Calu3 (cell line): ENCODE measurements at regions not wholly inside any gene's neighbourhood (a gene's known extent, or its start where the extent isn't known, plus 50 kb on each side); places are given as distances from the start of the nearest gene placed in this dataset.

Experiments used
- BruUV-seq: library from RNA; stranded (reverse); fragments of 400-500 nt; replicated peaks from 2 replicates; lab custom pipeline; 2021; lab: Mats Ljungman, UMichigan
- CTCF ChIA-PET: fragments of 300-600 bp; sonication (Branson Sonifier 250); formaldehyde crosslinking; loops from one replicate; lab custom pipeline; 2022; ENCODE audit warnings: antibody characterized with exemption; lab: Charles Lee
- DNase-seq: peaks from one replicate; pipeline ENCODE4 v3.0.0; 2022
- H3K27ac Mint-ChIP-seq: one replicate; pipeline ENCODE4 v1.8.0; 2022; ENCODE audit warnings: mixed read lengths; ENCODE audit not compliant: unreplicated experiment
- H3K27me3 Mint-ChIP-seq: one replicate; pipeline ENCODE4 v1.8.0; 2022; ENCODE audit warnings: mixed read lengths; ENCODE audit not compliant: unreplicated experiment
- H3K36me3 Mint-ChIP-seq: one replicate; pipeline ENCODE4 v1.8.0; 2022; ENCODE audit warnings: mild to moderate bottlenecking, moderate library complexity, mixed read lengths; ENCODE audit not compliant: insufficient read depth, unreplicated experiment
- H3K4me1 Mint-ChIP-seq: one replicate; pipeline ENCODE4 v1.8.0; 2022; ENCODE audit warnings: mild to moderate bottlenecking, low read depth, mixed read lengths; ENCODE audit not compliant: unreplicated experiment
- H3K4me3 Mint-ChIP-seq: one replicate; pipeline ENCODE4 v1.8.0; 2022; ENCODE audit warnings: mild to moderate bottlenecking, low read depth, moderate library complexity, mixed read lengths; ENCODE audit not compliant: unreplicated experiment
- H3K9me3 Mint-ChIP-seq: one replicate; pipeline ENCODE4 v1.8.0; 2022; ENCODE audit warnings: low read depth, mixed read lengths; ENCODE audit not compliant: unreplicated experiment
- CTCF ChIP-seq: fragments of 200-600 bp; IDR thresholded peaks from one replicate; pipeline ENCODE4 v1.8.0; 2022; ENCODE audit warnings: antibody characterized with exemption; ENCODE audit not compliant: unreplicated experiment
- intact Hi-C: fragments of 100-400 bp; cut with micrococcal nuclease; formaldehyde crosslinking; loops from one replicate; pipeline ENCODE4 v1.10.0; 2022; ENCODE audit not compliant: unreplicated experiment

GRCh38 chr17:45688820-45689219, 95.3 kb upstream of the CRHR1 start:
- CTCF ChIA-PET: interaction anchor here (0.8 kb wide), 1 partner anchor 49 kb away, joined by 3 read pairs; no protein-coding TSS in a partner anchor
- BruUV-seq: no TSS peak
- Mint-ChIP-seq H3K27ac (no peak overlapping the region), H3K9me3 (no peaks in the 10 kb centered on the region), H3K27me3 (peaks cover 84% of the 10 kb centered on the region), H3K4me3 (no peak overlapping the region), H3K4me1 (no peaks in the 10 kb centered on the region), H3K36me3 (no peaks in the 10 kb centered on the region)
- DNase-seq: no peak
- intact Hi-C loops: no loop called here
- TF ChIP-seq CTCF: no peak

- H3K27ac Mint-ChIP-seq: no peak overlapping the region
- TF ChIP-seq CTCF: no peak
- H3K36me3 Mint-ChIP-seq: no peaks in the 10 kb centered on the region
- no peaks in the 10 kb centered on the region for H3K9me3 Mint-ChIP-seq
- no peaks in the 10 kb centered on the region for H3K4me1 Mint-ChIP-seq
- H3K4me3 Mint-ChIP-seq: no peak overlapping the region
- peaks cover 90% of the 10 kb centered on the region for H3K27me3 Mint-ChIP-seq
- intact Hi-C loops: no loop called here
- CTCF ChIA-PET: interaction anchor here (0.8 kb wide), 1 partner anchor 49 kb away, joined by 3 read pairs; no protein-coding TSS in a partner anchor
- BruUV-seq: no TSS peak
- DNase-seq: no peak
Observed at GRCh38 chr17:45689451-45689850, 94.7 kb upstream of the CRHR1 start.

DNA sequence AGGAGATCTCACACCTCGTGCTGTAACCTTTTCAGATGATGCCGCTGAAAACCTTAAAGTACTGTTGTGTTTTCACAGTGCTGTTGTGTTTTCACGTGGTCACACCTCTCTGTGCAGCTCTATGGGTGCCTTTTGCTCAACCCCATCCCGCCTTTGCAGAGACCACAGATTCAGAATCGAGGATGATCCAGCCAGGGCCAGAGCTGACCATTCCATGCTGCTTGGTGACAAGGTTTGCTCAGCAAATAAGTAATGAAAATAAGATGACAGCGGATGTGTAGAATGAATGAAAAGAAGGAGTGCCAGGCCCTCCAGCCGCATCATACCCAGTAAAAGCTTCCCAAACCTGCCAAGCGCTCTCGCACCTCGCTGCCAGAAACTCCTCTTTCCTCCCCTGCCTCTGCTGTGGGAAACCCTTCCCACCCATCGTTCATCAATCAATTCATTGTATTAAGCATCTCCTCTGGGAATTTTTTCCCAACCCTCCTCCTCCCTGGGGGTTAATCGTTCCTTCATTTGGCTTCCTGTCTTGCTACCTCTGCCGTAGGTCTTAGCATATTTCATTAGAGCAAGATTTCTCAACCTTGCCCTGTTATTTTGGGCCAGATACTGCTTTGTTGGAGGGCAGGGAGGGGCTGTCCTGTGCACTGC, 93.4 kb upstream of the CRHR1 start:
- no peak for TF ChIP-seq CTCF
- CTCF ChIA-PET: interaction anchor here (0.6 kb wide), 1 partner anchor 8 kb away, joined by 4 read pairs; no protein-coding TSS in a partner anchor
- H3K4me3 Mint-ChIP-seq: no peak overlapping the region
- H3K4me1 Mint-ChIP-seq: no peaks in the 10 kb centered on the region
- H3K9me3 Mint-ChIP-seq: no peaks in the 10 kb centered on the region
- intact Hi-C loops: no loop called here
- no peak for DNase-seq
- no peak overlapping the region for H3K27ac Mint-ChIP-seq
- BruUV-seq: no TSS peak
- peaks cover 90% of the 10 kb centered on the region for H3K27me3 Mint-ChIP-seq
- H3K36me3 Mint-ChIP-seq: no peaks in the 10 kb centered on the region

GRCh38 chr17:45692661-45693060, 91.5 kb upstream of the CRHR1 start:
- Mint-ChIP-seq H3K27me3 (peaks cover 95% of the 10 kb centered on the region), H3K27ac (no peak overlapping the region), H3K36me3 (no peaks in the 10 kb centered on the region), H3K4me3 (no peak overlapping the region), H3K4me1 (no peaks in the 10 kb centered on the region), H3K9me3 (no peaks in the 10 kb centered on the region)
- BruUV-seq: no TSS peak
- DNase-seq: no peak
- TF ChIP-seq CTCF: no peak
- CTCF ChIA-PET: interaction anchor here (0.6 kb wide), 1 partner anchor 12 kb away, joined by 3 read pairs; no protein-coding TSS in a partner anchor
- intact Hi-C loops: no loop called here
